Calu3 (cell line): ENCODE measurements at regions not wholly inside any gene's neighbourhood (a gene's known extent, or its start where the extent isn't known, plus 50 kb on each side); places are given as distances from the start of the nearest gene placed in this dataset.

Experiments
- BruUV-seq: library from RNA; stranded (reverse); fragments of 400-500 nt; replicated peaks from 2 replicates; lab custom pipeline; 2021; lab: Mats Ljungman, UMichigan
- CTCF ChIA-PET: fragments of 300-600 bp; sonication (Branson Sonifier 250); formaldehyde crosslinking; loops from one replicate; lab custom pipeline; 2022; ENCODE audit warnings: antibody characterized with exemption; lab: Charles Lee
- DNase-seq: peaks from one replicate; pipeline ENCODE4 v3.0.0; 2022
- H3K27ac Mint-ChIP-seq: one replicate; pipeline ENCODE4 v1.8.0; 2022; ENCODE audit warnings: mixed read lengths; ENCODE audit not compliant: unreplicated experiment
- H3K27me3 Mint-ChIP-seq: one replicate; pipeline ENCODE4 v1.8.0; 2022; ENCODE audit warnings: mixed read lengths; ENCODE audit not compliant: unreplicated experiment
- H3K36me3 Mint-ChIP-seq: one replicate; pipeline ENCODE4 v1.8.0; 2022; ENCODE audit warnings: mild to moderate bottlenecking, moderate library complexity, mixed read lengths; ENCODE audit not compliant: insufficient read depth, unreplicated experiment
- H3K4me1 Mint-ChIP-seq: one replicate; pipeline ENCODE4 v1.8.0; 2022; ENCODE audit warnings: mild to moderate bottlenecking, low read depth, mixed read lengths; ENCODE audit not compliant: unreplicated experiment
- H3K4me3 Mint-ChIP-seq: one replicate; pipeline ENCODE4 v1.8.0; 2022; ENCODE audit warnings: mild to moderate bottlenecking, low read depth, moderate library complexity, mixed read lengths; ENCODE audit not compliant: unreplicated experiment
- H3K9me3 Mint-ChIP-seq: one replicate; pipeline ENCODE4 v1.8.0; 2022; ENCODE audit warnings: low read depth, mixed read lengths; ENCODE audit not compliant: unreplicated experiment
- CTCF ChIP-seq: fragments of 200-600 bp; IDR thresholded peaks from one replicate; pipeline ENCODE4 v1.8.0; 2022; ENCODE audit warnings: antibody characterized with exemption; ENCODE audit not compliant: unreplicated experiment
- intact Hi-C: fragments of 100-400 bp; cut with micrococcal nuclease; formaldehyde crosslinking; loops from one replicate; pipeline ENCODE4 v1.10.0; 2022; ENCODE audit not compliant: unreplicated experiment

- Mint-ChIP-seq H3K27ac (no peak overlapping the region), H3K27me3 (peaks cover 29% of the 10 kb centered on the region), H3K4me1 (no peaks in the 10 kb centered on the region), H3K9me3 (no peaks in the 10 kb centered on the region), H3K36me3 (no peaks in the 10 kb centered on the region), H3K4me3 (no peak overlapping the region)
- intact Hi-C loops = no loop called here
- no peak for TF ChIP-seq CTCF
- no peak for DNase-seq
- BruUV-seq = no TSS peak
- CTCF ChIA-PET = no interaction called here
Measured at GRCh38 chr20:20827992-20828597, 115.7 kb upstream of the RALGAPA2 start.

GRCh38 chr20:20824924-20825584 lies 112.6 kb upstream of the RALGAPA2 start:
- TF ChIP-seq CTCF = peak; percentile 32
- Mint-ChIP-seq H3K4me1 (no peaks in the 10 kb centered on the region), H3K27me3 (peaks cover 27% of the 10 kb centered on the region), H3K36me3 (no peaks in the 10 kb centered on the region), H3K27ac (no peak overlapping the region), H3K4me3 (no peak overlapping the region), H3K9me3 (no peaks in the 10 kb centered on the region)
- peak; percentile 35 for DNase-seq
- no TSS peak for BruUV-seq
- CTCF ChIA-PET = interaction anchor here (1.0 kb wide), 1 partner anchor 160 kb away, joined by 3 read pairs; no protein-coding TSS in a partner anchor
- intact Hi-C loops = loop anchor here (2.0 kb wide), 1 partner anchor 160 kb away; no protein-coding TSS in a partner anchor

- Mint-ChIP-seq H3K9me3 (no peaks in the 10 kb centered on the region), H3K36me3 (no peaks in the 10 kb centered on the region), H3K27ac (no peak overlapping the region), H3K27me3 (peaks cover 15% of the 10 kb centered on the region), H3K4me1 (no peaks in the 10 kb centered on the region), H3K4me3 (no peak overlapping the region)
- BruUV-seq = no TSS peak
- no peak for TF ChIP-seq CTCF
- CTCF ChIA-PET = no interaction called here
- intact Hi-C loops = no loop called here
- no peak for DNase-seq
Measured at GRCh38 chr20:20823476-20823881, 111.0 kb upstream of the RALGAPA2 start.

- TF ChIP-seq CTCF = no peak
- H3K27ac Mint-ChIP-seq = no peak overlapping the region
Measured at GRCh38 chr20:20821484-20822260, 109.2 kb upstream of the RALGAPA2 start.

More at GRCh38 chr20:20821484-20822260, 109.2 kb upstream of the RALGAPA2 start:
- Mint-ChIP-seq H3K9me3 (no peaks in the 10 kb centered on the region), H3K36me3 (no peaks in the 10 kb centered on the region), H3K4me1 (no peaks in the 10 kb centered on the region), H3K4me3 (no peak overlapping the region), H3K27me3 (peaks cover 3% of the 10 kb centered on the region)
- CTCF ChIA-PET = no interaction called here
- no TSS peak for BruUV-seq
- intact Hi-C loops = no loop called here
- no peak for DNase-seq
